ENCODE measurements at regions not wholly inside any gene's neighbourhood (a gene's known extent, or its start where the extent isn't known, plus 50 kb on each side); places are given as distances from the start of the nearest gene placed in this dataset.

GRCh38 chr6:26170951-26171841 lies 84.0 kb downstream of the HFE start:
- TF ChIP-seq, protein P1, sequence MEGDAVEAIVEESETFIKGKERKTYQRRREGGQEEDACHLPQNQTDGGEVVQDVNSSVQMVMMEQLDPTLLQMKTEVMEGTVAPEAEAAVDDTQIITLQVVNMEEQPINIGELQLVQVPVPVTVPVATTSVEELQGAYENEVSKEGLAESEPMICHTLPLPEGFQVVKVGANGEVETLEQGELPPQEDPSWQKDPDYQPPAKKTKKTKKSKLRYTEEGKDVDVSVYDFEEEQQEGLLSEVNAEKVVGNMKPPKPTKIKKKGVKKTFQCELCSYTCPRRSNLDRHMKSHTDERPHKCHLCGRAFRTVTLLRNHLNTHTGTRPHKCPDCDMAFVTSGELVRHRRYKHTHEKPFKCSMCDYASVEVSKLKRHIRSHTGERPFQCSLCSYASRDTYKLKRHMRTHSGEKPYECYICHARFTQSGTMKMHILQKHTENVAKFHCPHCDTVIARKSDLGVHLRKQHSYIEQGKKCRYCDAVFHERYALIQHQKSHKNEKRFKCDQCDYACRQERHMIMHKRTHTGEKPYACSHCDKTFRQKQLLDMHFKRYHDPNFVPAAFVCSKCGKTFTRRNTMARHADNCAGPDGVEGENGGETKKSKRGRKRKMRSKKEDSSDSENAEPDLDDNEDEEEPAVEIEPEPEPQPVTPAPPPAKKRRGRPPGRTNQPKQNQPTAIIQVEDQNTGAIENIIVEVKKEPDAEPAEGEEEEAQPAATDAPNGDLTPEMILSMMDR (IDR thresholded peaks at IDR 0.05; ENCODE audit: low read depth, low read length, missing control alignments) = no peak
- H3K27me3 ChIP-seq (replicated peaks) = no peaks in the 10 kb centered on the region
- in situ Hi-C loops (cut with HindIII; ENCODE audit: low pct_ligation_motif_present, low sequenced_read_pairs) = no loop called here
- DNase-seq = no peak
- H3K4me3 ChIP-seq (ENCODE audit: low read depth, low read length) = peak overlapping the region; percentile 68
- peak overlapping the region; percentile 90 for H3K27ac ChIP-seq
- H3K36me3 ChIP-seq (replicated peaks) = no peaks in the 10 kb centered on the region

GRCh38 chr6:26172608-26172968 lies 85.4 kb downstream of the HFE start:
- in situ Hi-C loops (cut with HindIII; ENCODE audit: low pct_ligation_motif_present, low sequenced_read_pairs) = no loop called here
- Histone ChIP-seq H3K4me3 (ENCODE audit: low read depth, low read length) (peak overlapping the region; percentile 68), H3K27me3 (replicated peaks) (no peaks in the 10 kb centered on the region), H3K27ac (peak overlapping the region; percentile 90), H3K36me3 (replicated peaks) (no peaks in the 10 kb centered on the region)
- no peak for DNase-seq
- TF ChIP-seq, protein P1 (IDR thresholded peaks at IDR 0.05; ENCODE audit: low read depth, low read length, missing control alignments) = no peak

DNA sequence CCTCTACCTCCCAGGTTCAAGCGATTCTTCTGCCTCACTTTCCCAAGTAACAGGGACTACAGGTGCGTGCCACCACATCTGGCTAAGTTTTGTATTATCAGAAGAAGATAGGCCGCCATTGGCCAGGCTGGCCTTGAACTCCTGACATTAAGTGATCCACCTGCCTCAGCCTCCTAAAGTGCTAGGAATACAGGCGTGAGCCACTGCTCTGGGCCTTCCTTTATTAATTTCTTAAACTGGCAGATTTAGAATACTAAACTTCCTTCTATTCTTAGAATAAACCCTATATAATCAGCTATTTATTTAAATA lies 86.6 kb downstream of the HFE start:
- no peak overlapping the region for H3K27ac ChIP-seq
- in situ Hi-C loops (cut with HindIII; ENCODE audit: low pct_ligation_motif_present, low sequenced_read_pairs) = no loop called here
- H3K27me3 ChIP-seq (replicated peaks) = no peaks in the 10 kb centered on the region
- H3K36me3 ChIP-seq (replicated peaks) = no peaks in the 10 kb centered on the region
- H3K4me3 ChIP-seq (ENCODE audit: low read depth, low read length) = no peak overlapping the region
- TF ChIP-seq, protein P1 (IDR thresholded peaks at IDR 0.05; ENCODE audit: low read depth, low read length, missing control alignments) = no peak
- no peak for DNase-seq

- in situ Hi-C loops (cut with HindIII; ENCODE audit: low pct_ligation_motif_present, low sequenced_read_pairs) = no loop called here
- H3K27ac ChIP-seq = no peak overlapping the region
- H3K4me3 ChIP-seq (ENCODE audit: low read depth, low read length) = no peak overlapping the region
- no peaks in the 10 kb centered on the region for H3K27me3 ChIP-seq (replicated peaks)
- H3K36me3 ChIP-seq (replicated peaks) = no peaks in the 10 kb centered on the region
- TF ChIP-seq, protein P1 (IDR thresholded peaks at IDR 0.05; ENCODE audit: low read depth, low read length, missing control alignments) = no peak
- DNase-seq = no peak
Measured at GRCh38 chr6:26175033-26175427, 87.8 kb downstream of the HFE start.

- no peak overlapping the region for H3K4me3 ChIP-seq (ENCODE audit: low read depth, low read length)
- DNase-seq = peak; percentile 56
- H3K27ac ChIP-seq = no peak overlapping the region
- H3K27me3 ChIP-seq (replicated peaks) = no peaks in the 10 kb centered on the region
- in situ Hi-C loops (cut with HindIII; ENCODE audit: low pct_ligation_motif_present, low sequenced_read_pairs) = no loop called here
- TF ChIP-seq, protein P1 (IDR thresholded peaks at IDR 0.05; ENCODE audit: low read depth, low read length, missing control alignments) = peak; percentile 67
- H3K36me3 ChIP-seq (replicated peaks) = no peaks in the 10 kb centered on the region
Measured at GRCh38 chr6:26175428-26176181, 88.4 kb downstream of the HFE start.
